UCSD-AML1 (cell line): ENCODE measurements at regions not wholly inside any gene's neighbourhood (a gene's known extent, or its start where the extent isn't known, plus 50 kb on each side); places are given as distances from the start of the nearest gene placed in this dataset.
"Not testable (repeated sequence)": the region's sequence is repeated elsewhere in the genome, so short reads cannot be mapped to it uniquely, and the experiment has no call there.

ENCODE experiments used
- DNase-seq: peaks from one replicate; lab custom pipeline; 2025; ENCODE audit not compliant: unreplicated experiment; lab: John Stamatoyannopoulos, UW

- DNase-seq: no peak
These were observed 125.5 kb upstream of the CIBAR2 start for GRCh38 chr16:85237817-85238216.

- no peak for DNase-seq
These were observed 126.0 kb upstream of the CIBAR2 start for GRCh38 chr16:85238233-85238647.

GRCh38 chr16:85239239-85239638 is 127.0 kb upstream of the CIBAR2 start:
- DNase-seq: no peak

GRCh38 chr16:85239871-85240270 is 127.6 kb upstream of the CIBAR2 start:
- DNase-seq: no peak

GRCh38 chr16:85240982-85241924 is 129.0 kb upstream of the CIBAR2 start:
- no peak for DNase-seq

GRCh38 chr16:85242140-85242539 is 129.9 kb upstream of the CIBAR2 start:
- no peak for DNase-seq

- DNase-seq: no peak
These were observed 131.0 kb upstream of the CIBAR2 start for GRCh38 chr16:85243308-85243707.

- DNase-seq: not testable (repeated sequence)
These were observed 132.2 kb upstream of the CIBAR2 start for GRCh38 chr16:85244452-85244851.

- peak; percentile 61 for DNase-seq
These were observed 133.3 kb upstream of the CIBAR2 start for GRCh38 chr16:85245307-85246172.

GRCh38 chr16:85246473-85246872 is 134.2 kb upstream of the CIBAR2 start:
- no peak for DNase-seq

GRCh38 chr16:85246973-85247372 is 134.7 kb upstream of the CIBAR2 start:
- no peak for DNase-seq

GRCh38 chr16:85248342-85248741 is 136.1 kb upstream of the CIBAR2 start:
- no peak for DNase-seq

GRCh38 chr16:85248857-85249256 is 136.6 kb upstream of the CIBAR2 start:
- DNase-seq: no peak

- no peak for DNase-seq
These were observed 137.3 kb upstream of the CIBAR2 start for GRCh38 chr16:85249418-85250146.

GRCh38 chr16:85250147-85250463 is 137.8 kb upstream of the CIBAR2 start:
- no peak for DNase-seq

- DNase-seq: no peak
These were observed 138.4 kb upstream of the CIBAR2 start for GRCh38 chr16:85250609-85251223.

- DNase-seq: no peak
These were observed 139.0 kb upstream of the CIBAR2 start for GRCh38 chr16:85251225-85251760.

- DNase-seq: no peak
These were observed 139.7 kb upstream of the CIBAR2 start for GRCh38 chr16:85252014-85252413.

- DNase-seq: no peak
These were observed 140.2 kb upstream of the CIBAR2 start for GRCh38 chr16:85252461-85252860.

- peak; percentile 57 for DNase-seq
These were observed 141.0 kb upstream of the CIBAR2 start for GRCh38 chr16:85253084-85253941.
